ENCODE measurements at regions not wholly inside any gene's neighbourhood (a gene's known extent, or its start where the extent isn't known, plus 50 kb on each side); places are given as distances from the start of the nearest gene placed in this dataset.

GRCh38 chr2:147242445-147242844, 602.4 kb upstream of the ACVR2A start:
- TF ChIP-seq, protein P1, sequence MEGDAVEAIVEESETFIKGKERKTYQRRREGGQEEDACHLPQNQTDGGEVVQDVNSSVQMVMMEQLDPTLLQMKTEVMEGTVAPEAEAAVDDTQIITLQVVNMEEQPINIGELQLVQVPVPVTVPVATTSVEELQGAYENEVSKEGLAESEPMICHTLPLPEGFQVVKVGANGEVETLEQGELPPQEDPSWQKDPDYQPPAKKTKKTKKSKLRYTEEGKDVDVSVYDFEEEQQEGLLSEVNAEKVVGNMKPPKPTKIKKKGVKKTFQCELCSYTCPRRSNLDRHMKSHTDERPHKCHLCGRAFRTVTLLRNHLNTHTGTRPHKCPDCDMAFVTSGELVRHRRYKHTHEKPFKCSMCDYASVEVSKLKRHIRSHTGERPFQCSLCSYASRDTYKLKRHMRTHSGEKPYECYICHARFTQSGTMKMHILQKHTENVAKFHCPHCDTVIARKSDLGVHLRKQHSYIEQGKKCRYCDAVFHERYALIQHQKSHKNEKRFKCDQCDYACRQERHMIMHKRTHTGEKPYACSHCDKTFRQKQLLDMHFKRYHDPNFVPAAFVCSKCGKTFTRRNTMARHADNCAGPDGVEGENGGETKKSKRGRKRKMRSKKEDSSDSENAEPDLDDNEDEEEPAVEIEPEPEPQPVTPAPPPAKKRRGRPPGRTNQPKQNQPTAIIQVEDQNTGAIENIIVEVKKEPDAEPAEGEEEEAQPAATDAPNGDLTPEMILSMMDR (IDR thresholded peaks at IDR 0.05) = no peak
- TF ChIP-seq POLR2A (IDR thresholded peaks at IDR 0.05) = no peak

Measured in testis (tissue), 2 donors.